ENCODE measurements at regions not wholly inside any gene's neighbourhood (a gene's known extent, or its start where the extent isn't known, plus 50 kb on each side); places are given as distances from the start of the nearest gene placed in this dataset.

- DNase-seq = no peak
Observed at GRCh38 chr4:180372691-180373090, 1870.5 kb upstream of the TENM3 start.

- DNase-seq = no peak
Observed at GRCh38 chr4:180377741-180378140, 1865.5 kb upstream of the TENM3 start.

GRCh38 chr4:180380733-180381132 is 1862.5 kb upstream of the TENM3 start:
- no peak for DNase-seq

GRCh38 chr4:180391613-180392012 is 1851.6 kb upstream of the TENM3 start:
- no peak for DNase-seq

- no peak for DNase-seq
Observed at GRCh38 chr4:180394312-180394711, 1848.9 kb upstream of the TENM3 start.

- no peak for DNase-seq
Observed at GRCh38 chr4:180394730-180395129, 1848.5 kb upstream of the TENM3 start.

- no peak for DNase-seq
Observed at GRCh38 chr4:180398564-180398963, 1844.6 kb upstream of the TENM3 start.

GRCh38 chr4:180407275-180407885 is 1835.8 kb upstream of the TENM3 start:
- DNase-seq = no peak

- DNase-seq = no peak
Observed at GRCh38 chr4:180418819-180419531, 1824.2 kb upstream of the TENM3 start.

GRCh38 chr4:180422989-180423711 is 1820.1 kb upstream of the TENM3 start:
- DNase-seq = no peak

GRCh38 chr4:180423712-180424057 is 1819.5 kb upstream of the TENM3 start:
- DNase-seq = no peak

- DNase-seq = no peak
Observed at GRCh38 chr4:180426938-180427337, 1816.3 kb upstream of the TENM3 start.

GRCh38 chr4:180430283-180430682 is 1812.9 kb upstream of the TENM3 start:
- DNase-seq = no peak

GRCh38 chr4:180434131-180434895 is 1808.9 kb upstream of the TENM3 start:
- no peak for DNase-seq

- DNase-seq = no peak
Observed at GRCh38 chr4:180436361-180436760, 1806.8 kb upstream of the TENM3 start.

GRCh38 chr4:180437601-180438000 is 1805.6 kb upstream of the TENM3 start:
- no peak for DNase-seq

GRCh38 chr4:180448306-180448705 is 1794.9 kb upstream of the TENM3 start:
- no peak for DNase-seq

GRCh38 chr4:180449395-180449956 is 1793.7 kb upstream of the TENM3 start:
- no peak for DNase-seq

GRCh38 chr4:180455226-180455625 is 1788.0 kb upstream of the TENM3 start:
- DNase-seq = no peak

- no peak for DNase-seq
Observed at GRCh38 chr4:180456928-180457327, 1786.3 kb upstream of the TENM3 start.

- no peak for DNase-seq
Observed at GRCh38 chr4:180462116-180462515, 1781.1 kb upstream of the TENM3 start.

- no peak for DNase-seq
Observed at GRCh38 chr4:180465364-180465763, 1777.8 kb upstream of the TENM3 start.

- DNase-seq = no peak
Observed at GRCh38 chr4:180483036-180483435, 1760.2 kb upstream of the TENM3 start.

All from activated CD4-positive, alpha-beta T cell treated with anti-CD3 and anti-CD28 coated beads for 1 hour (primary cell).